T-helper 1 cell treated with Interleukin-12 subunit alpha and Interleukin-12 subunit beta and Interleukin-4 antibody, amounts not matched to agents 30 ng/mL and 1 ng/mL, for 36 hours (primary cell): ENCODE measurements at regions not wholly inside any gene's neighbourhood (a gene's known extent, or its start where the extent isn't known, plus 50 kb on each side); places are given as distances from the start of the nearest gene placed in this dataset.

ENCODE experiments used
- intact Hi-C: fragments of 100-400 bp; cut with micrococcal nuclease; formaldehyde crosslinking; loops from one replicate; pipeline ENCODE4 v1.15.1; 2024

DNA sequence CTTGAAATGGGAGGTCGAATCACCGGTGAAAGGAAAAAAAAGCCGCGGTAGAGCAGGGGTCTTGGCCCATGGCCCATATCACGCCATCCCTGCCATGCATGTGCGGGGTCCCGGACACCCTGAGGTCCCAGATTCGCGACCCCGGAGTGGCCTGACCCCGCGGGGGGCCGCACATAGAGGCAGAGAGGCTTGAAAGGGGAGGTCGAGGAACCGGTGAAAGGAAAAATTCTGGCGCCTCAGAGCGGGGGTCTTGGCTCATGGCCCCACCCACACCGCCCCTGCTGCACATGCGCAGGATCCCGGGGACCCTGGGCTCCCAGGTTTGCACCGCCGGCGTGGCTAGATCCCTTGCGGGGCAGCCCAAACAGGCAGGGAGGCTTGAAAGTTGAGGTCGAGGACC lies 319.8 kb downstream of the ALG10 start:
- intact Hi-C loops, result no loop called here

DNA sequence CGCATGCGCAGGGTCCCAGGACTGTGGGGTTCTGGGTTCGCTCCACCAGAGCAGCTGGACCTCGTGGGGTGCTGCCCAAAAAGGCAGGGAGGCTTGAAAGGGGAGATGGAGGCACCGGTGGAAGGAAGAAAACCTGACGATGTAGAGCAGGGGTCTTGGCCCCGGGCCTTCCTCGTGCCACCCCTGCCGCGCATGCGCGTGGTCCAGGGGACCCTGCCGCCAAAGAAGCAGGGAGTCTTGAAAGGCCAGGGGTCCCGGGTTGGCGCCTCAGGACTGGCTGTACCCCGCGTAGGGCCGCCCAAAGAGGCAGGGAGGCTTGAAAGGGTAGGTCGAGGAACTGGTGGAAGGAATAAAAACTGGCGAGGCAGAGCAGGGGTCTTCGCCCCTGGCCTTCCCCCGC lies 321.0 kb downstream of the ALG10 start:
- intact Hi-C loops, result no loop called here

DNA sequence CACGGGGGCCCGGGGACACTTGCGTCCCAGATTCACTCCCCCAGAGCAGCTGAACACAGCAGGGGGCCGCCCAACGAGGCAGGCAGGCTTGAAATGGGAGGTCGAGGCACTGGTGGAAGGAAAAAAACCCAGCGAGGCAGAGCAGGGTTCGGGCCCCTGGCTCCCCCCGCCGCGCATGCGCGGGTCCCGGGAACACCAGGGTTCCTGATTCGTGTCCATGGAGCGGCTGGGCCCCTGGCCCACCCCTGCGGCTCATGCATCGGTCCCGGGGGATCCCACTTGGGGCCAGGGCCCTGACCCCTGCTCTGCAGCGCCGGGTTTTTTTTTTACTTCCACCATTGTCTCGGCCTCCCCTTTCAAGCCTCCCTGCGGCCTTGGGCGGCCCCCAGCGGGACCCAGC lies 321.5 kb downstream of the ALG10 start:
- intact Hi-C loops, result no loop called here

DNA sequence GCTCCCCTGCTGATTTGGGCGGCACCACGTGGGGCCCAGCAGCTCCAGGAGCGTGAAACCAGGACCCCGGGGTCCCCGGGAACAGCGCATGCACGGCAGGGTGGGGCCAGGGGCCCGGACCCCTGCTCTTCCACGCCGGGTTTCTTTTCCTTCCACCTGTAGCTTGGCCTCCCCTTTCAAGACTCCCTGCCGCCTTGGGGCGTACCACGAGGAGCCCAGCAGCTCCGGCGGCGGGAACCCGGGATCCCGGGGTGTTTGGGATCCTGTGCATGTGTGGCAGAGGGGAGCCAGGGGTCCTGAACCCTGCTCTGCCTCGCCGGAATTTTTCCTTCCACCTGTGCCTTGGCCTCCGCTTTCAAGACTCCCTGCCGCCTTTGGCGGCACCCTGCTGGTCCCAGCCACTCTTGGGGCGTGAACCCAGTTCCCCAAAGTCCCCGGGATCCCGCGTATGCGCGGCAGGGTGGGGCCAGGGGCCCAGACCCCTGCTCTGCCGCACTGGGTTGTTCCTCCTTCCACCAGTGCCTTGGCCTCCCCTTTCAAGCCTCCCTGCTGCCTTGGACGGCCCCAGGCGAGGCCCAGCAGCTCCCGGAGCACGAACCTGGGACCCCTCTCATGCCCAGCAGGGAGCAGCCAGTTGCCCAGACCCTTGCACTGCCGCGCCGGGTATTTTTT lies 322.7 kb downstream of the ALG10 start:
- intact Hi-C loops, result no loop called here

DNA sequence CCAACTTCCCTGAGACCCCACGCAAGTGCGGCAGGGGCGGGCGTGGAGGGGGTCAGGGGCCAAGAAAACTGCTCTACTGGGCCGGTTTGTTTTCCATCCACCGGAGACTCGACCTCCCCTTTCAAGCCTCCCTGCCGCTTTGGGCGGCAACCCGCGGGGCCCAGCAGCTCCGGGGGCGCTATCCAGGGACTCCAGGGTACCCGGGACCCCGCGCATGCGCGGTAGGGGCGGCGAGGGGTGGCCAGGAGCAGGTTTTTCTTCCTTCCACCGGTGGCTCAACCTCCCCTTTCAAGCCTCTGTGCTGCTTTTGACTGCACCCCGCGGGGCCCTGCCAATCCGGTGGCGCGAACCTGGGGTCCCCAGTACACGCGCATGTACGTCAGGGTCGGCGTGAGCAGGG lies 323.5 kb downstream of the ALG10 start:
- intact Hi-C loops, result no loop called here

DNA sequence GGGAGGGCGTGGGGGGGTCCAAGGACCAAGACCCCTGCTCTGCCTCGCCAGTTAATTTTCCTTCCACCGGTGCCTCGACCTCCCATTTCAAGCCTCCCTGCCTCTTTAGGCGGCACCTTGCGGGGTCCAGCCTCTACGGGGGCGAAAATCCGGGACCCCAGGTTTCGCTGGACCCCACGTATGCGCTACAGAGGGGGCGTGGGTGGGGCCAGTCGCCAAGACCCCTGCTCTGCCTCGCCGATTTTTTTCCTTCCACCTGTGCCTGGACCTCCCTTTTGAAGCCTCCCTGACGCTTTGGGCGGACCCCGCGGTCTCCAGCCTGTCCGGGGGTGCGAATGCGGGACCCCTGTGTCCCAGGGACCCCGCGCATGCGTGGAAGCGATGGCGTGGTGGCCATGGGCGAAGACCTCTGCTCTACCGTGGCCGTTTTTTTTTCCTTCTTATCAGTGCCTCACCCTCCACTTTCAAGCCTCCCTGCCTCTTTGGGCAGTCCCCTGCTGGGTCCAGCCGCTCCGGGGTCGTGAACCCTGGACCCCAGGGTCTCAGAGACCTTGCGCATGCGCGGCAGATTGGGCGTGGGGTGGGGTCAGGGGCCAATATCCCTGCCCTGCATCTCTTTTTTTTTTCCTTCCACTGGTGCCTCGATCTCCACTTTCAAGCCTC lies 324.2 kb downstream of the ALG10 start:
- intact Hi-C loops, result no loop called here

DNA sequence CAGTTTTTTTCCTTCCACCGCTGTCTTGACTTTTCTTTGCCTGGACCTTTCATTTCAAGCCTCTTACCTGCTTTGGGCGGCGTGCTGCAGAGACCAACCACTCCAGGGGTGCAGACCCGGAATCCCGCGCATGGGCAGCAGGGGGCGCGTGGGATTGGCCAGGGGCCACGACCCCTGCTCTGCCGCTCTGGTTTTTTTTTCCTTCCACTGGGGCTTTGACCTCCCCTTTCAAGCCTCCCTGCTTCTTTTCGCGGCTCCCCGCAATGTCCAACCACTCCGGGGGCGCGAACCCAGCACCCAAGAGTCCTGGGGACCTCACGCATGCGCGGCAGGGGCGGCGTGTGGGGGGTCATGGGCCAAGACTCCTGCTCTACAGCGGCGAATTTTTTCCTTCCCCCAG lies 325.1 kb downstream of the ALG10 start:
- intact Hi-C loops, result no loop called here

DNA sequence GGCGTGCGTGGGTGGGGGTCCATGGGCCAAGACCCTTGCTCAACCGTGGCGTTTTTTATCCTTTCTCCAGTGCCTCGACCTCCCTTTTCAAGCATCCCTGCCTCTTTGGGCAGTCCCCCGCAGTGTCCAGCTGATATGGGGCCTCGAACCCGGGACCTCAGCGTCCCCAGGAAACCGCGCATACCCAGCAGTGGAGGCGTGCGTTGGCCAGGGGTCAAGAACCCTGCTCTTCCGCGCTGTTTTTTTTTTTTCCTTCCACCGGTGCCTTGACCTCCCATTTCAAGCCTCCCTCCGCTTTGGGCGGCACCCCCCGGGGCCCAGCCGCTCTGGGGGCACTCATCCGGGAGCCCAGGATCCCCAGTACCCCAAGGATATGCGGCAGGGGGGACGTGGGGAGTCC lies 325.8 kb downstream of the ALG10 start:
- intact Hi-C loops, result no loop called here

DNA sequence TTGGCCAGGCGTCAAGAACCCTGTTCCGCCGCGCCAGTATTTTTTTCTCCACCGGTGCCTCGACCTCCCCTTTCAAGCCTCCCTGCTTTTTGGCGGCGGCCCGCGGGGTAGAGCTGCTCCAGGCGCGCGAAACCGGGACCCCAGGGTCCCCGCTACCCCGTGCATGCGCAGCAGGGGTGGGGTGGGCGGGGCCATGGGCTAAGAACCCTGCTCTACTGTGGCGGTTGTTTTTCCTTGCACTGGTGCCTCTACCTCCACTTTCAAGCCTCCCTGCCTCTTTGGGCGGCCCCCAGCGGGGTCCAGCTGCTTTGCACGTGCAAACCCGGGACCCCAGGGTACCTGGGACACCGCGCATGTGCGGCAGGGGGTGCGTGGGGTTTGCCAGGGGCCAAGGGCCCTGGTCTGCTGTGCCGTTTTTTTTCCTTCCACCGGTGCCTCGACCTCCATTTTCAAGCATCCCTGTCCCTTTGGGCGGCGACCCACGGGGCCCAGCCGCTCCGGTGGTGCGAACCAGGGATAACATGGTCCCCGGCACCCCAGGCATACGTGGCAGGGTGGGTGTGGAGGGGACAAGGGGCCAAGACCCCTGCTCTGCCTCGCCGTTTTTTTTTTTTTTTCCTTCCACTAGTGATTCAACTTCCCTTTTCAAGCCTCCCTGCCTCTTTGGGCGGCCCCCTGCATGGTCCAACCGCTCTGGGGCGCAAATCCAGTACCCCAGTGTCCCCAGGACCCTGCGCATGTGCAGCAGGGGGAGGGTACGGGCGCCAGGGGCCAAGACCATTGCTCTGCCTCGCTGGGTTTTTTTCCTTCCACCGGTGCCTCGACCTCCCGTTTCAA lies 326.8 kb downstream of the ALG10 start:
- intact Hi-C loops, result no loop called here

DNA sequence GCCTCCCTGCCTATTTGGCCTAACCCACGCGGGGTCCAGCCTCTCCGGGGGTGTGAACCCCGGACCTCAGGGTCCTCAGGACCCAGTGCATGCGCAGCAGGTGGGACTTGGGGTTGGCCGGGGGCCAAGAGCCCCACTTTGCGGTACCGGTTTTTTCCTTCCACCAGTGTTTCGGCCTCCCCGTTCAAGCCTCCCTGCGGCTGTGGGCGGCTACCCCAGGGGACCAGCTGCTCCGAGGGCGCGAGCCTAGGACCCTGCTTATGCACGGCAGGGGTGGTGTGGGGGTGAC lies 327.3 kb downstream of the ALG10 start:
- intact Hi-C loops, result no loop called here

DNA sequence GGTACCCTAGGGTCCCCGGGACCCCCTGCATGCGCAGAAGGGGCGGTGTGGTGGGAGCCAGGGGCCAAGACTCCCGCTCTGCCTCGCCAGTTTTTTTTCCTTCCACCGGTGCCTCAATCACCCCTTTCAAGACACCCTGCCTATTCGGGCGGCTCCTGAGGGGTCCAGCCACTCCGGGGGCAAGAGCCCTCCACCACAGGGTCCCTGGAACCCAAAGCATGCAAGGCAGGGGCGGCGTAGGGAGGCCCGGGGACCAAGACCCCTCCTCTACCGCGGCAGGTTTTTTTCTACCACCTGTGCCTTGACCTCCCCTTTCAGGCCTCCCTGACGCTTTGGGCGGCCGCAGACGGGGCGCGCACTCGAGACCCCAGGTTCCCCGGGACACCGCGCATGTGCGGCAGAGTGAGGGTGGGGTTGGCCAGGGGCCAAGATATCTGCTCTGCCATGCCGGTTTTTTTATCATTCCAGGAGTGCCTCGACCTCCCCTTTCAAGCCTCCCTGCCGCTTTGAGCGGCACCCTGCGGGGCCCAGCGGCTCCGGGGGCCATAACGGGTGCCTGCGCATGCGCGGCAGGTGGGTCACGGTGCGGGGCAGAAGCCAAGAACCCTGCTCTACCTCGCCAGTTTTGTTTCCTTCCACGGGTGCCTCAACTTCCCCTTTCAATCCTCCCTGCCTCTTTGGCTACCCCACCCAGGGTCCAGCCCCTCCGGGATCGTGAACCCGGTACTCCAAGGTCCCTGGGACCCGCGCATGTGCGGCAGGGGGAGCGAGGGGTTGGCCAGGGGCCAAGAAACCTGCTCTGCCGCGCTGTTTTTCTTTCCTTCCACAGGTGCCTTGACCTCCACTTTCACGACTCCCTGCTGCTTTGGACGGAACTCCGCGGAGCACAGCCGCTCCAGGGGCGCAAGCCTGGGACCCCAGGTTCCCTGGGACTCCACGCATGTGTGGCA lies 328.1 kb downstream of the ALG10 start:
- intact Hi-C loops, result no loop called here

DNA sequence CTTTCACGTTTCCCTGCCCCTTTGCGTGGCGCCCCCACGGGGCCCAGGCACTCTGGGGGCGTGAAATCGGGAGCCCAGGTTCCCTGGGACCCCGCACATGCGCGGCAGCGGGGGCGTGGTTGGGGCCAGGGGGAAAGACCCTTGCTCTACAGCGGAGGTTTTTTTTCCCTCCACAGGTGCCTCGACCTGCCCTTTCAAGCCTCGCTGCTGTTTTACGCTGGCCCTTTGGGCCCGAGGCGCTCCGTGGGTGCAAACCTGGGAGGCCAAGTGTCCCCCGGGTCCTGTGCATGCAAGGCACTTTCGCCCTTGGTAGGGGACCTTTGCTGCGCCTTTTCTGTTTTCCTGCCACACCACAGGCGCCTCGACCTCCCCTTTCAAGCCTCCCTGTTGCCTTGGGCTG lies 329.8 kb downstream of the ALG10 start:
- intact Hi-C loops, result no loop called here

DNA sequence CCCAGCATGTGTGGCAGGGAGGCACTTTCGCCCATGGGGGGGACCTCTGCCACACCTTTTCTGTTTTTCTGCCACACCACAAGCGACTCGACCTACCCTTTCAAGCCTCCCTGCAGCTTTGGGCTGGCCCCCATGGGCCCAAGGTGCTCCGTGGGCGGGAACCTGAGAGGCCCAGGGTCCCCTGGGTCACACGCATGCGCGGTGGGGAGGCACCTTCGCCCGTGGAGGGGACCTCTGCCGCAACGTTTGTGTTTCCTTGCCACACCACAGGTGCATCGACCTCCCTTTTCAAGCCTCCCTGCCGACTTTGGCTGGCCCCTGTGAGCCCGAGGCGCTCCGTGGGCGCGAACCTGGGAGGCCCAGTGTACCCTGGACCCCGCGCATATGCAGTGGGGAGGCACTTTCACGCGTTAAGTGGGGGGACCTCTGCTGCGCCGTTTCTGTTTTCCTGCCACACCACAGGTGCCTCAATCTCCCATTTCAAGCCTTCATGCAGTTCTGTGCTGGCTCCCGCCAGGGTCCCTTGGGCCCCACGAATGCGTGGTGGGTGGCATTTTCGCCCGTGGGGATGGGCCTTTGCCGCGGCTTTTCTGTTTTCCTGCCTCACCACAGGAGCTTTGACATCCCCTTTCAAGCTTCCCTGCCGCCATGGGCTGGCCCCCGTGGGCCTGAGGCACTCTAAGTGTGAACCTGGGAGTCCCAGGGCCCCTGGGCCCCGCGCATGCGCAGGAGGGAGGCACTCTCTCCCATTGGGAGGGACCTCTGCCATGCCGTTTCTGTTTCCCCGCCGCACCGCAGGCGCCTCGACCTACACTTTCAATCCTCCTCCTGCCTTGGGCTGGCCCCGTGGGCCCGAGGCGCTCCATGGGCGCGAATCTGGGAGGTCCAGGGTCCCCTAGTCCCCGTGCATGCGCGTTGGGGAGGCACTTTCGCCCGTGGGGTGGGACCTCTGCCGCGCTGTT lies 332.2 kb downstream of the ALG10 start:
- intact Hi-C loops, result no loop called here

DNA sequence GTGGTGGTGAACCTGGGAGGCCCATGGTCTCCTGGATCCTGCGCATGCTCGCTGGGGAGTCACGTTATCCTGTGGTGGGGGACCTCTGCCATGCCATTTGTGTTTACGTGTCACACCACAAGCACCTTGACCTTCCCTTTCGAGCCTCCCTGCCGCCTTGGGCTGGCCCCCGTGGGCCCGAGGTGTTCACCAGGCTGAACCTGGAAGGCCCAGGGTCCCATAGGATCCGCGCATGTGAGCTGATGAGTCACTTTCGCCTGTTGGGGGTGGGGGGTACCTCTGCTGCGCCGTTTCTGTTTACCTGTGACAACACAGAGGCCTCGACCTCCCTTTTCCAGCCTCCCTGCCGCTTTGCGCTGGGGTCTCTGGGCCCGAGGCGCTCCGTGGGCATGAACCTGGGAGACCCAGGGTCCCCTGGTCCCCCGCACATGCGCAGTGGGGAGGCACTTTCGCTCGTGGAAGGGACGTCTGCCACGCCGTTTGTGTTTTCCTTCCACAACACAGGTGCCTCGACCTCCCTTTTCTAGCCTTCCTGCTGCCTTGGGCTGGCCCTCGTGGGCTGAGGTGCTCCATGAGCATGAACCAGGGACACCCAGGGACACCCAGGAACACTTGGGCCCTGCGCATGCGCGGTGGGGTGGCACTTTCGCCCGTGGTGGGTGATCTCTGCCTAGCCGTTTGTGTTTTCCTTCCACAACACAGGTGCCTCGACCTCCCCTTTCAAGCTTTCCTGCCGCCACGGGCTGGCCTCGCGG lies 334.1 kb downstream of the ALG10 start:
- intact Hi-C loops, result no loop called here

DNA sequence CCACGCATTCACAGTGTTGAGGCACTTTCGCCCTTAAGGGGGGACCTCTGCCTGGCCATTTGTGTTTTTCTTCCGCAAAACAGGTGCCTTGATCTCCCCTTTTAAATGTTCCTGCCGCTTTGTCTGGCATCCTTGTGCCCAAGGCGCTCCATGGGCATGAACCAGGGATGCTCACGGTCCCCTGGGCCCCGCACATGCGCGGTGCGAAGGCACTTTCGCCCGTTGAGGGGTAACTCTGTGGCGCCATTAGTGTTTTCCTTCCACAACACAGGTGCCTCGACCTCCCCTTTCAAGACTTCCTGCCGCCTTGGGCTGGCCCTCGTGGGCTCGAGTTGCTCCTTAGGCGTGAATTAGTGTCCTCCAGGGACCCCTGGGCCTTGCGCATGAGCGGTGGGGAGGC lies 335.5 kb downstream of the ALG10 start:
- intact Hi-C loops, result no loop called here

DNA sequence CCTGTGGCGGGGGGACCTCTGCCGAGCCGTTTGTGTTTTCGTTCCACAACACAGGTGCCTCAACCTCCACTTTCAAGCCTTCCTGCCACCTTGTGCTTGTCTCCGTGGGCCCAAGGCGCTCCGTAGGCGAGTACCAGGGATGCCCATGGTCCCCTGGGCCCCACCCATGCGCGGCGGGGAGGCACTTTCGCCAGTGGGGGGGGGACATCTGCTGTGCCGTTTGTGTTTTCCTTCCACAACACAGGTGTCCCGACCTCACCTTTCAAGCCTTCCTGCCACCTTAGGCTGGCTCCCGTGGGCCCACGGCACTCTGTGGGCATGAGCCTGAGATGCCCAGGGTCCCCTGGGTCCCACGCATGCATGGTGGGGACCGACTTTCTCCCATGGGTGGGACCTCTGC lies 335.9 kb downstream of the ALG10 start:
- intact Hi-C loops, result no loop called here

DNA sequence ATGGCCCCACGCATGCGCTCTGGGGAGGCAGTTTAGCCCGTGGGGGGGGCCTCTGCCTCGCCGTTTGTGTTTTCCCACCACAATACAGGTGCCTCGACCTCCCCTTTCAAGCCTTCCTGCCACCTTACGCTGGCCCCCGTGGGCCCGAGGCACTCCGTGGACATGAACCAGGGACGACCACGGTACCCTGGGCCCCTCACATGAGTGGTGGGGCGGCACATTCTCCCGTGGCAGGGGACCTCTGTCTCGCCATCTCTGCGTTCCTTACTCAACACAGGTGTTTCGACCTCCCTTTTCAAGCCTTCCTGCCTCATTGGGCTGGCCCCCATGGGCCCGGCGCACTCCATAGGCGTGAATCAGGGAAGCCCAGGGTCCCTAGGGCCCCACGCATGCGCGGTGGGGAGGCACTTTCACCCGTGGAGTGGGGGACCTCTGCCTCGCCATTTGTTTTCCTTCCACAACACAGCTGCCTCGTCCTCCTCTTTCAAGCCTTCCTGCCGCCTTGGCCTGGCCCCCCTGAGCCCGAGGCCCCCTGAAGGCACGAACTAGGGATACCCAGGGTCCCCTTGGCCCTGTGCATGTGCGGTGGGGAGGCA lies 339.5 kb downstream of the ALG10 start:
- intact Hi-C loops, result no loop called here

DNA sequence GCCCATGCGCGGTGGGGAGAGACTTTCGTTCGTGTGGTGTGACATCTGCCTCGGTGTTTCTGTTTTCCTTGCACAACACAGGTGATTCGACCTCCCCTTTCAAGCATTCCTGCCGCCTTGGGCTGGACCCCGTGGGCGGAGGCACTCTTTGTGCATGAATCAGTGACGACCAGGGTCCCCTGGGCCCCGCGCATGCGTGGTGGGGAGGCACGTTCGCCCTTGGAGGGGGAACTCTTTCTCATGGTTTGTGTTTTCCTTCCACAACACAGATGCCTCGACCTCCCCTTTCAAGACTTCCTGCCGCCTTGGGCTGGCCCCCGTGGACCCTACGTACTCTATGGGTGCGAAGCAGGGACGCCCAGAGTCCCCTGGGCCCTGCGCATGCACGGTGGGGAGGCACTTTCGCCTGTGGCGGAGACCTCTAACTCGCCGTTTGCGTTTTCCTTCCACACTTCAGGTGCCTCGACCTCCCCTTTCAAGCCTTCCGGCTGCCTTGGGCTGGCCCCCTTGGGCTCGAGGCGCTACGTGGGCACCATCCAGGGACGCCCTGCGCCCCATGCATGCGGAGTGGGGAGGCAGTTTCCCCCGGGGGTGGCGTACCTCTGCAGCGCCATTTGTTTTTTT lies 340.9 kb downstream of the ALG10 start:
- intact Hi-C loops, result no loop called here

DNA sequence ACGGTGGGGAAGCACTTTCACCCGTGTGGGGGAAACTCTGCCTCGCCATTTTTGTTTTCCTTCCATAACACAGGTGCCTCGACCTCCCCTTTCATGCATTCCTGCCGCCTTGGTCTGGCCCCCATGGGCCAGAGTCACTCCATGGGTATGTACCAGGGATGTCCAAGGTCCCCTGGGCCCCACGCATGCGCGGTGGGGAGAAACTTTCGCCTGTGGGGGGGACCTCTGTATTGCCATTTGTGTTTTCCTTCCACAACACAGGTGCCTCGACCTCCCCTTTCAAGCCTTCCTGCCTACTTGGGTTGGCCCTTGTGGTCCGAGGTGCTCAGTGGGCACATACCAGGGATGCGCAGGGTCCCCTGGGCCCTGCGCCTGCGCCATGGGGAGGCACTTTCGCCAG lies 345.8 kb downstream of the ALG10 start:
- intact Hi-C loops, result no loop called here
